ENCODE measurements at regions not wholly inside any gene's neighbourhood (a gene's known extent, or its start where the extent isn't known, plus 50 kb on each side); places are given as distances from the start of the nearest gene placed in this dataset.

DNA sequence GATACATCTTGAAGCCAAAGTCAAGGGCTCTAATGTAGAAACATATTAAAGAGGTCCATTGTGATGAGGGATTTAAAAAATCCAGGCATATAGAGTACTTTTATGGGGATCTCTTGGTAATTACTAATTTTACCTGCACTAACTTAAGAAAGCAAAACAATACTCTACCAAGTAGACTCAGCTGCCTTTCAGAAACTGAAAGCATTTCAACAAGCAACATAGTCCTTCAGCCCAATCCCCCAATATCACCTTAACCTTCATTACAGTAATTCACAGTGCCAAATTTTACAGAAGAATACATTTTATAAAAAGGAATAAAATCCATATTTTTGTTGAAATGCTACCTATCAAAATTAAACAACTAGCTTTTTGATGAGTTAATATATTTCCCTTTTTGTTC, 422.9 kb downstream of the DTHD1 start:
- TF ChIP-seq, protein P1, sequence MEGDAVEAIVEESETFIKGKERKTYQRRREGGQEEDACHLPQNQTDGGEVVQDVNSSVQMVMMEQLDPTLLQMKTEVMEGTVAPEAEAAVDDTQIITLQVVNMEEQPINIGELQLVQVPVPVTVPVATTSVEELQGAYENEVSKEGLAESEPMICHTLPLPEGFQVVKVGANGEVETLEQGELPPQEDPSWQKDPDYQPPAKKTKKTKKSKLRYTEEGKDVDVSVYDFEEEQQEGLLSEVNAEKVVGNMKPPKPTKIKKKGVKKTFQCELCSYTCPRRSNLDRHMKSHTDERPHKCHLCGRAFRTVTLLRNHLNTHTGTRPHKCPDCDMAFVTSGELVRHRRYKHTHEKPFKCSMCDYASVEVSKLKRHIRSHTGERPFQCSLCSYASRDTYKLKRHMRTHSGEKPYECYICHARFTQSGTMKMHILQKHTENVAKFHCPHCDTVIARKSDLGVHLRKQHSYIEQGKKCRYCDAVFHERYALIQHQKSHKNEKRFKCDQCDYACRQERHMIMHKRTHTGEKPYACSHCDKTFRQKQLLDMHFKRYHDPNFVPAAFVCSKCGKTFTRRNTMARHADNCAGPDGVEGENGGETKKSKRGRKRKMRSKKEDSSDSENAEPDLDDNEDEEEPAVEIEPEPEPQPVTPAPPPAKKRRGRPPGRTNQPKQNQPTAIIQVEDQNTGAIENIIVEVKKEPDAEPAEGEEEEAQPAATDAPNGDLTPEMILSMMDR (IDR thresholded peaks at IDR 0.05): no peak
- TF ChIP-seq POLR2A (IDR thresholded peaks at IDR 0.05): no peak
